Caco-2 (cell line): ENCODE measurements at regions not wholly inside any gene's neighbourhood (a gene's known extent, or its start where the extent isn't known, plus 50 kb on each side); places are given as distances from the start of the nearest gene placed in this dataset.

Experiments
- BruUV-seq: library from RNA; stranded (reverse); fragments of 400-500 nt; replicated peaks from 2 replicates; lab custom pipeline; 2021; lab: Mats Ljungman, UMichigan
- CTCF ChIA-PET: fragments of 300-600 bp; sonication (Branson Sonifier 250); formaldehyde crosslinking; loops from one replicate; lab custom pipeline; 2022; ENCODE audit warnings: antibody characterized with exemption; lab: Charles Lee
- POLR2A ChIA-PET: fragments of 300-600 bp; sonication (Branson Sonifier 250); formaldehyde crosslinking; loops from one replicate; lab custom pipeline; 2022; ENCODE audit warnings: antibody characterized with exemption; lab: Charles Lee
- DNase-seq, 2 experiments: peaks; one replicate each; pipeline versions ENCODE4 v3.0.0 to v3.0.0-alpha.2; 2020 to 2022
- H3K27me3 ChIP-seq: replicated peaks from 2 replicates; pipeline ENCODE4 v1.6.0; 2011; ENCODE audit warnings: low read length; ENCODE audit not compliant: control insufficient read depth, insufficient read depth
- H3K36me3 ChIP-seq: 2 replicates; pipeline ENCODE4 v1.5.1; 2011; ENCODE audit warnings: low read length; ENCODE audit not compliant: control insufficient read depth, insufficient read depth
- H3K4me1 ChIP-seq: fragments of 250-450 bp; sonication (Bioruptor Pico); 2 replicates; pipeline ENCODE4 v1.5.1; 2020; ENCODE audit warnings: mild to moderate bottlenecking
- H3K4me3 ChIP-seq: 2 replicates; pipeline ENCODE4 v1.5.1; 2011; ENCODE audit warnings: low read depth, mild to moderate bottlenecking, control low read depth, low read length
- H3K9me3 ChIP-seq: fragments of 250-450 bp; sonication (Bioruptor Pico); 2 replicates; pipeline ENCODE4 v1.5.1; 2020; ENCODE audit warnings: mild to moderate bottlenecking, moderate library complexity
- H3K27ac Mint-ChIP-seq: one replicate; pipeline ENCODE4 v1.8.0; 2022; ENCODE audit warnings: mixed read lengths; ENCODE audit not compliant: unreplicated experiment
- H3K27me3 Mint-ChIP-seq: one replicate; pipeline ENCODE4 v1.8.0; 2022; ENCODE audit warnings: mixed read lengths; ENCODE audit not compliant: insufficient read depth, unreplicated experiment
- H3K36me3 Mint-ChIP-seq: one replicate; pipeline ENCODE4 v1.8.0; 2022; ENCODE audit warnings: mild to moderate bottlenecking, mixed read lengths; ENCODE audit not compliant: insufficient read depth, unreplicated experiment
- H3K4me1 Mint-ChIP-seq: one replicate; pipeline ENCODE4 v1.8.0; 2022; ENCODE audit warnings: low read depth, mixed read lengths; ENCODE audit not compliant: unreplicated experiment
- H3K4me3 Mint-ChIP-seq: one replicate; pipeline ENCODE4 v1.8.0; 2022; ENCODE audit warnings: mild to moderate bottlenecking, moderate library complexity, mixed read lengths; ENCODE audit not compliant: unreplicated experiment
- H3K9me3 Mint-ChIP-seq: one replicate; pipeline ENCODE4 v1.8.0; 2022; ENCODE audit warnings: mixed read lengths; ENCODE audit not compliant: unreplicated experiment
- CTCF ChIP-seq, 2 experiments: fragments of 200-600 bp in 1 of 2; IDR thresholded peaks; 1 replicate in 1 of 2; 2 replicates in 1 of 2; pipeline versions ENCODE4 v1.5.1 to v1.8.0; 2011 to 2022; ENCODE audit warnings: antibody characterized with exemption in 1 of 2, control low read depth in 1 of 2, inconsistent platforms in 1 of 2, low read depth in 1 of 2, low read length in 1 of 2, mild to moderate bottlenecking in 1 of 2, moderate library complexity in 1 of 2; ENCODE audit not compliant: insufficient read depth in 1 of 2, severe bottlenecking in 1 of 2, unreplicated experiment in 1 of 2
- intact Hi-C: fragments of 100-400 bp; cut with micrococcal nuclease; formaldehyde crosslinking; loops from one replicate; pipeline ENCODE4 v1.10.0; 2022; ENCODE audit not compliant: unreplicated experiment

GRCh38 chr20:63059684-63060056, 52.9 kb upstream of the BHLHE23 start:
- Mint-ChIP-seq H3K36me3 (no peaks in the 10 kb centered on the region), H3K27ac (no peak overlapping the region), H3K4me1 (no peaks in the 10 kb centered on the region), H3K4me3 (no peak overlapping the region), H3K27me3 (peaks cover 8% of the 10 kb centered on the region), H3K9me3 (peaks cover 11% of the 10 kb centered on the region)
- intact Hi-C loops, result no loop called here
- CTCF ChIA-PET, result interaction anchor here (1.2 kb wide), 1 partner anchor 13 kb away, joined by 4 read pairs; no protein-coding TSS in a partner anchor
- Histone ChIP-seq H3K27me3 (no peaks in the 10 kb centered on the region), H3K9me3 (no peaks in the 10 kb centered on the region), H3K4me3 (no peak overlapping the region), H3K4me1 (no peaks in the 10 kb centered on the region), H3K36me3 (no peaks in the 10 kb centered on the region)
- BruUV-seq, result no TSS peak
- POLR2A ChIA-PET, result no interaction called here
- DNase-seq, result peak in 1 of 2 experiments; percentile 30
- no peak for TF ChIP-seq CTCF (IDR thresholded peaks at IDR 0.05; ENCODE audit: insufficient read depth in 1 of 2, low read depth in 1 of 2, low read length in 1 of 2, severe bottlenecking in 1 of 2, unreplicated experiment in 1 of 2)

- POLR2A ChIA-PET, result no interaction called here
- Mint-ChIP-seq H3K9me3 (peaks cover 11% of the 10 kb centered on the region), H3K27me3 (peaks cover 8% of the 10 kb centered on the region), H3K36me3 (no peaks in the 10 kb centered on the region), H3K27ac (no peak overlapping the region), H3K4me1 (no peaks in the 10 kb centered on the region), H3K4me3 (no peak overlapping the region)
- TF ChIP-seq CTCF (IDR thresholded peaks at IDR 0.05; ENCODE audit: insufficient read depth in 1 of 2, low read depth in 1 of 2, low read length in 1 of 2, severe bottlenecking in 1 of 2, unreplicated experiment in 1 of 2), result no peak
- Histone ChIP-seq H3K9me3 (no peaks in the 10 kb centered on the region), H3K36me3 (no peaks in the 10 kb centered on the region), H3K4me1 (no peaks in the 10 kb centered on the region), H3K27me3 (no peaks in the 10 kb centered on the region), H3K4me3 (no peak overlapping the region)
- BruUV-seq, result no TSS peak
- CTCF ChIA-PET, result interaction anchor here (0.5 to 0.7 kb wide), 3 partner anchors 16 to 134 kb away, joined by 3 read pairs; no protein-coding TSS in a partner anchor
- peak in 1 of 2 experiments; percentile 44 for DNase-seq
- intact Hi-C loops, result no loop called here
These were observed 52.1 kb upstream of the BHLHE23 start for GRCh38 chr20:63058696-63059335.

DNA sequence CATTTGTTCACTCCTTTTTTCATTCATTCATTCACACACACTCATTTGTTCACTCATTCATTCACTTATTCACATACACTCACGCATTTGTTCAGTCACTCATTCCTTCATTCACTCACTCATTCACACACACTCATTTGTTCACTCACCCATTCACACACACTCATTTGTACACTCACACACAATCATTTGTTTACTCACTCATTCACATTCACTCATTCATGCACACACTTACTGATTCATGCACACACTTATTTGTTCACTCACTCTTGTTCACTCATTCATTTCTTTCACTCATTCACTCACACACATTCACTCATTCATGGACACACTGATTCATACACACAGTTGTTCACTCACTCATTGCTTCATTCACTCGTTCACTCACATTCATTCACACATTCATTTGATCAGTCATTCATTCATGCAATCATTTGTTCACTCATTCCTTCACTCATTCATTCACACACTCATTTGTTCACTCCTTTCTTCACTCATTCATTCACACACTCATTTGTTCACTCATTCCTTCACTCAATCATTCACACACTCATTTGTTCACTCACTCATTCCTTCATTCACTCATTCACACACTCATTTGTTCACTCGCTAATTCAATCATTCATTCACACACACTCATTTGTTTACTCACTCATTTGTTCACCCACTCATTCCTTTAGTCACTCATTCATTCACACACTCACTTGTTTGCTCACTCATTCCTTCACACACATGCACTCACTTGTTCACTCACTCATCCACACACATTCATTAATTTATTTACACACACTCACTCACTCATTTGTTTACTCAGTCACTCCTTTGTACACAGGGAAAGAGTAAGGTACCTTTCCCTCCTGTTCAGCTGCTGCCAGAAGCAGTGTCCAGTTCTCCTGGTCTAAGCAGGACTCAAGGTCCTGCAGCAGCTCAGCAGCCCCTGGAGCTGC, 50.7 kb upstream of the BHLHE23 start:
- Mint-ChIP-seq H3K27ac (no peak overlapping the region), H3K4me3 (no peak overlapping the region), H3K27me3 (peaks cover 8% of the 10 kb centered on the region), H3K36me3 (no peaks in the 10 kb centered on the region), H3K4me1 (no peaks in the 10 kb centered on the region), H3K9me3 (peaks cover 11% of the 10 kb centered on the region)
- POLR2A ChIA-PET, result no interaction called here
- Histone ChIP-seq H3K4me1 (peaks cover 11% of the 10 kb centered on the region), H3K27me3 (no peaks in the 10 kb centered on the region), H3K36me3 (no peaks in the 10 kb centered on the region), H3K9me3 (no peaks in the 10 kb centered on the region), H3K4me3 (no peak overlapping the region)
- no TSS peak for BruUV-seq
- TF ChIP-seq CTCF (IDR thresholded peaks at IDR 0.05; ENCODE audit: insufficient read depth in 1 of 2, low read depth in 1 of 2, low read length in 1 of 2, severe bottlenecking in 1 of 2, unreplicated experiment in 1 of 2), result no peak
- peak in 1 of 2 experiments; percentile 25 for DNase-seq
- CTCF ChIA-PET, result interaction anchor here (0.6 to 2.0 kb wide), 7 partner anchors 12 to 199 kb away, joined by 3 to 21 read pairs (median 8); no protein-coding TSS in a partner anchor
- intact Hi-C loops, result no loop called here
